OCI-LY3 (cell line): ENCODE measurements at regions not wholly inside any gene's neighbourhood (a gene's known extent, or its start where the extent isn't known, plus 50 kb on each side); places are given as distances from the start of the nearest gene placed in this dataset.

Experiments used
- H2AFZ ChIP-seq: fragments of 200-600, 300-600 bp; shearing (Covaris generic); 2 replicates; pipeline ENCODE4 v1.6.0; 2014; ENCODE audit warnings: antibody characterized with exemption, low read depth, low read length
- H3K27ac ChIP-seq: fragments of 200-600, 300-600 bp; sonication (generic); 2 replicates; pipeline ENCODE4 v1.5.1; 2014; ENCODE audit warnings: mild to moderate bottlenecking, low read length, moderate library complexity, mixed read lengths
- H3K27me3 ChIP-seq: fragments of 200-600, 300-600 bp; sonication (generic); 2 replicates; pipeline ENCODE4 v1.6.1; 2014; ENCODE audit warnings: low read depth, low read length, mixed read lengths
- H3K36me3 ChIP-seq: fragments of 200-600, 300-600 bp; sonication (generic); replicated peaks from 2 replicates; pipeline ENCODE3; 2014; ENCODE audit warnings: low read depth, low read length, mixed read lengths
- H3K4me1 ChIP-seq: fragments of 300-600, 200-600 bp; sonication (generic); 2 replicates; pipeline ENCODE4 v1.6.1; 2014; ENCODE audit warnings: low read length, mixed read lengths
- H3K4me2 ChIP-seq: fragments of 200-600, 300-600 bp; sonication (generic); 2 replicates; pipeline ENCODE4 v1.6.1; 2014; ENCODE audit warnings: low read length, mixed read lengths
- H3K4me3 ChIP-seq: fragments of 300-600, 200-600 bp; sonication (generic); 2 replicates; pipeline ENCODE4 v1.5.1; 2014; ENCODE audit warnings: antibody characterized with exemption, mild to moderate bottlenecking, low read length, moderate library complexity
- H3K79me2 ChIP-seq: fragments of 300-600, 200-600 bp; shearing (Covaris generic); 2 replicates; pipeline ENCODE4 v1.6.1; 2014; ENCODE audit warnings: mild to moderate bottlenecking, low read length, mixed read lengths
- H3K9ac ChIP-seq: fragments of 300-600, 200-600 bp; shearing (Covaris generic); 2 replicates; pipeline ENCODE4 v1.6.0; 2014; ENCODE audit warnings: mild to moderate bottlenecking, low read length, moderate library complexity
- H3K9me3 ChIP-seq: fragments of 200-600, 300-600 bp; shearing (Covaris generic); 2 replicates; pipeline ENCODE4 v1.6.1; 2014; ENCODE audit warnings: low read length, mixed read lengths; ENCODE audit not compliant: insufficient read depth
- H4K20me1 ChIP-seq: fragments of 200-600, 300-600 bp; sonication (generic); 2 replicates; pipeline ENCODE4 v1.6.1; 2016; ENCODE audit warnings: low read length, mixed read lengths; ENCODE audit not compliant: insufficient read depth
- EZH2phosphoT487 ChIP-seq: fragments of 200-600 bp; shearing (Covaris generic); IDR thresholded peaks from 2 replicates; pipeline ENCODE4 v1.6.1; 2018; ENCODE audit warnings: antibody characterized with exemption, mixed run types, low read depth
- TF ChIP-seq, protein P1 (sequence below): fragments of 200-600, 300-600 bp; sonication (generic); IDR thresholded peaks from 2 replicates; pipeline ENCODE4 v1.5.1; 2014; ENCODE audit warnings: antibody characterized with exemption, low read length, low read depth

DNA sequence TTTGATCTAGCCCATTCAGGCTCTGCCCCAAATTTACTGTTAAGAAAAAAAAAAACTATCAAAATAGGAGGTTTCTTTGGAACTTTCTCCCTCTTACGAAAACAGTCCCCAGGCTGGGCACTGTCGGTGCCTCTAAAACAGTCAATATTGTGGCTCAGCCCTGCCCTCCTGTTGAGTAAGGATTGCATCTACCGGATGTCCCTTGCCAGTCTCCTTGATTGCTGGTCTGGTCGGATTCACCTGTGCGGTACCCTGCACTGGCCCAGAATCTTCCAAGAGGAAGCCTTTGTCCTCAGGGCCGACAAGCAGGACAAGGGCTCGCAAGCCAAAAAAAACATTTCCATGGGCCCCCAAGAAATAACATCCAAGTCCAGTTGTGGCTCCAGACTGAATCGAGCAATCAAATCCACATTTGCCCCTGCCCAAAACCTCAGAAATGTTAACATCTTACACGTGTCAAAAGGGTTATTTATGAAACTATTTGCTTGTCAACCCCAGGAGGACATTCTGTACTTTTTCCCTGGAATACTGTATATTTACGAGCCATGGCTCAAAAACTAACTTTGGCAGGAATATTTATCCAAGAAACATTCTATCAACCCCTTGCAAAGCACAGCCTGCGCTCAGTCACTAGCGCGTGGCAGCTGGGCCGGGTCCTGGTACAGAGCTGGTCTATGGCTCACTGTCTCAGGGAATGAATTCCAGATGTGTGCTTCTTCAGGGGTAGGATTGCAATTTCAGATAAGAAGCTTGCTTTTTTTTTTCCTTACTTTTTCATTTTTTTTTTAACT lies 129.2 kb upstream of the ADRA1B start:
- TF ChIP-seq, protein P1, sequence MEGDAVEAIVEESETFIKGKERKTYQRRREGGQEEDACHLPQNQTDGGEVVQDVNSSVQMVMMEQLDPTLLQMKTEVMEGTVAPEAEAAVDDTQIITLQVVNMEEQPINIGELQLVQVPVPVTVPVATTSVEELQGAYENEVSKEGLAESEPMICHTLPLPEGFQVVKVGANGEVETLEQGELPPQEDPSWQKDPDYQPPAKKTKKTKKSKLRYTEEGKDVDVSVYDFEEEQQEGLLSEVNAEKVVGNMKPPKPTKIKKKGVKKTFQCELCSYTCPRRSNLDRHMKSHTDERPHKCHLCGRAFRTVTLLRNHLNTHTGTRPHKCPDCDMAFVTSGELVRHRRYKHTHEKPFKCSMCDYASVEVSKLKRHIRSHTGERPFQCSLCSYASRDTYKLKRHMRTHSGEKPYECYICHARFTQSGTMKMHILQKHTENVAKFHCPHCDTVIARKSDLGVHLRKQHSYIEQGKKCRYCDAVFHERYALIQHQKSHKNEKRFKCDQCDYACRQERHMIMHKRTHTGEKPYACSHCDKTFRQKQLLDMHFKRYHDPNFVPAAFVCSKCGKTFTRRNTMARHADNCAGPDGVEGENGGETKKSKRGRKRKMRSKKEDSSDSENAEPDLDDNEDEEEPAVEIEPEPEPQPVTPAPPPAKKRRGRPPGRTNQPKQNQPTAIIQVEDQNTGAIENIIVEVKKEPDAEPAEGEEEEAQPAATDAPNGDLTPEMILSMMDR: no peak
- TF ChIP-seq EZH2phosphoT487: no peak
- Histone ChIP-seq H3K79me2 (no peaks in the 10 kb centered on the region), H2AFZ (no peak overlapping the region), H4K20me1 (no peaks in the 10 kb centered on the region), H3K4me1 (peaks cover 8% of the 10 kb centered on the region), H3K27ac (no peak overlapping the region), H3K9me3 (no peaks in the 10 kb centered on the region), H3K9ac (no peak overlapping the region), H3K4me2 (no peak overlapping the region), H3K4me3 (no peak overlapping the region), H3K27me3 (no peaks in the 10 kb centered on the region), H3K36me3 (no peaks in the 10 kb centered on the region)

DNA sequence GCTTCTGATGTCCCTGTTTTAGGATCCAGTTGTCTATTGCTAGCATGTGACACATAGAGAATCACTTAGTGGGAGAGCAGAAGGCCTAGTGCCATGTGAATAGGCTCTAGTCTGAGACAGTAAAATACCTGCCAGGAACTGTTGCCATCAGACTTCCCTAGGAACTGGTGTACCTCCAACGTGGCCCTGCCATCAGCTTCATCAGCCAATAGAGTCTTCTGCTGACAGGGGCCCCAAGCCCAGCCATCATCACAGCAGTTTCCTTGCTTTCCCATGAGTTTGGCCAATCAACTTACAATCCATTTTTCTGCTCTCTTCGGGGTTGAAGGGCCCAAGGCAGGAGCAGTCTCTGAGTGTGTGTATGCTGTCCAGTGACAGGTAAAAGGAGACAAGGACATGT lies 128.4 kb upstream of the ADRA1B start:
- Histone ChIP-seq H3K4me2 (no peak overlapping the region), H3K9ac (no peak overlapping the region), H3K27me3 (no peaks in the 10 kb centered on the region), H3K79me2 (no peaks in the 10 kb centered on the region), H4K20me1 (no peaks in the 10 kb centered on the region), H3K36me3 (no peaks in the 10 kb centered on the region), H3K27ac (no peak overlapping the region), H3K4me3 (no peak overlapping the region), H2AFZ (no peak overlapping the region), H3K4me1 (peaks cover under 1% of the 10 kb centered on the region), H3K9me3 (no peaks in the 10 kb centered on the region)
- TF ChIP-seq EZH2phosphoT487: no peak
- TF ChIP-seq, protein P1: no peak

DNA sequence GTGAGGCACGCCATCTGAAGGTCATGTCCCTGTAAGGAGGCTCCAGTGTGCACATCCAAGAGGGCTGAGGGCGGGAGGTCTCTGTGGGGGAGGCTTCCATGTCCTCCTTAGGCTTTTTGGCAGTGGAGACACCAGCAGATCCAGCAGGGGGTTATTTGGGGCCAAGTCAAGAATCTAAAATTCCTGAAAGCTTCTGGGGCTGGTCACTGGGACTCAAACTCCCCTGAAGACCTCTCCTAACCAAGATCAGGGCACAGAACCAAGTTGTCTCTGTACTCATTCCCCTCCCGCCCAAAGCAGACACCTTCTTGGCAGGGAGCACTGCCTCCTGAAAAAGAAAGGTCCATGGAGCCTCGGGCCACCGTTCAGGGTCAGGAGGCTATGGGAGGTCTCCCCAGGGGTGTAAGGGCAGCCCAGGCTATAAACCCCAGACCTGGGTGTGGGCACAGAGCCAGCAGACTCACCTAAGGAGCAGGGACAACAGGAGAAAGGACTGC lies 127.4 kb upstream of the ADRA1B start:
- no peaks in the 10 kb centered on the region for H3K9me3 ChIP-seq
- H3K4me2 ChIP-seq: no peak overlapping the region
- H4K20me1 ChIP-seq: no peaks in the 10 kb centered on the region
- H3K9ac ChIP-seq: no peak overlapping the region
- no peak overlapping the region for H3K4me3 ChIP-seq
- TF ChIP-seq, protein P1: no peak
- no peak for TF ChIP-seq EZH2phosphoT487
- H2AFZ ChIP-seq: no peak overlapping the region
- H3K27ac ChIP-seq: no peak overlapping the region
- H3K79me2 ChIP-seq: no peaks in the 10 kb centered on the region
- no peaks in the 10 kb centered on the region for H3K36me3 ChIP-seq
- H3K4me1 ChIP-seq: no peaks in the 10 kb centered on the region
- H3K27me3 ChIP-seq: no peaks in the 10 kb centered on the region

DNA sequence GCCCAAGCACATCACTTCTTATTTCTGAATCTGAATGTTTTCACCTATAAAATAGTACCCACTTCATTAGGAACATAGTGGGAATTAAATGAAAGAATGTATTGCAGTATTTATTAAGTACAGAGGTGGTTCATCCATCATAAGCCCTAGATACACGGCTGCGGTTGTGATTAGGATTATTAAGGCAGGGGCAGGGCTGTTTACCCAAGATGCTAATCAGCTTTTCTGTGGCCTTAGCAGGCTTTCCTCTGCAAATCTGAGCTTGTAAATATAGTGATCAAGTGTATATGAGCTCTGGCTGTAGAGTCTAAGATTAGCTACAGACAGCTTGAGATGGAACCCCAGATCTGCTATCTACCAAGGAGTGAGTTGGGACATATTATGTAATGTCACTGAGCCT lies 124.1 kb upstream of the ADRA1B start:
- Histone ChIP-seq H4K20me1 (no peaks in the 10 kb centered on the region), H2AFZ (no peak overlapping the region)

More for the DNA sequence above, 124.1 kb upstream of the ADRA1B start:
- Histone ChIP-seq H3K9me3 (no peaks in the 10 kb centered on the region), H3K4me3 (no peak overlapping the region), H3K9ac (no peak overlapping the region), H3K4me1 (0 out of 2 replicates have a peak, but pooled peaks cover 3% of the 10 kb centered on the region), H3K27me3 (no peaks in the 10 kb centered on the region), H3K36me3 (no peaks in the 10 kb centered on the region), H3K79me2 (no peaks in the 10 kb centered on the region), H3K27ac (no peak overlapping the region), H3K4me2 (no peak overlapping the region)
- TF ChIP-seq, protein P1: no peak
- no peak for TF ChIP-seq EZH2phosphoT487
